ENCODE measurements at regions not wholly inside any gene's neighbourhood (a gene's known extent, or its start where the extent isn't known, plus 50 kb on each side); places are given as distances from the start of the nearest gene placed in this dataset.

DNA sequence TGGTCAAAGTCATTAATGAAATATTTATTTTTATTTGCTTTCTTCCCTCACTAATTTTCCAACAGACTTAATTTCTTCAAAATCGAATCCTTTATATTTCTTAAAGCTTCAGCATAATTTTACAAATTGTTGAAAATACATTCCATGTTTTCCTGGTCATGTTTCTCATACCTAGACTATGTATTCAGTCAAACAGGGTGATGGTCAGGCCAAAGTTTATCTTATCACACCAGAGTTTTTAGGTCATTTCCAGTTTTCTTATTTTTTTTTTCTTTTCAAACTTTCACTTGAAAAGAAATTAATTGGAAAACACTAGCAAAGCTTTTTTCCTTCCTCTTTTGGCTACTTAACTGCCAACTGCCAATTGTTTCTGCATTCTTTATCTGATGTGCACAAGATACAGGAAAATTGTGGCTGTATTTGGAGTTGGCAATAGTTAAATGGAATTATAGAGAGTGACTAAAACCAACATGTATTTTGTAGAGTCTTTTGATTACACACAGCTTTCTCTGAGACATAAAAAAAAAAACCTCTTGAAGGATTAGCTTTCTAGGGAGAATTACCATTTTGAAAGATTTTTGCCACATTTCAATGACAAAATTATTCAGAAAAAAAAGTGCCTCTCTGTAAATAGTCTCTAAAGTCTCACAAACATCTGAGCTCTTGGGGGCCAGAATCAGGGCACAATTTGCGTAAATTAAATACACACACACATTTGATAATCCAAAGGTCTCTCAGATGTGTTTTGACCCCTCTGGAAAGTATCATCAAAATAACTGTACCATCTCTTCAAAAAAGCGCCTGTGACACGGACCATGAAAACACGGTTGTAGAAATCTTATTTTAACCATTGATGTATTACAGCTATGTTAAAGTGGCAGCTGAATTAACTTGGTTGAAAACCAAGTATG, 603.2 kb upstream of the KCNMB2 start:
- DNase-seq (ENCODE audit: low read depth in 2 of 2), result no peak

DNA sequence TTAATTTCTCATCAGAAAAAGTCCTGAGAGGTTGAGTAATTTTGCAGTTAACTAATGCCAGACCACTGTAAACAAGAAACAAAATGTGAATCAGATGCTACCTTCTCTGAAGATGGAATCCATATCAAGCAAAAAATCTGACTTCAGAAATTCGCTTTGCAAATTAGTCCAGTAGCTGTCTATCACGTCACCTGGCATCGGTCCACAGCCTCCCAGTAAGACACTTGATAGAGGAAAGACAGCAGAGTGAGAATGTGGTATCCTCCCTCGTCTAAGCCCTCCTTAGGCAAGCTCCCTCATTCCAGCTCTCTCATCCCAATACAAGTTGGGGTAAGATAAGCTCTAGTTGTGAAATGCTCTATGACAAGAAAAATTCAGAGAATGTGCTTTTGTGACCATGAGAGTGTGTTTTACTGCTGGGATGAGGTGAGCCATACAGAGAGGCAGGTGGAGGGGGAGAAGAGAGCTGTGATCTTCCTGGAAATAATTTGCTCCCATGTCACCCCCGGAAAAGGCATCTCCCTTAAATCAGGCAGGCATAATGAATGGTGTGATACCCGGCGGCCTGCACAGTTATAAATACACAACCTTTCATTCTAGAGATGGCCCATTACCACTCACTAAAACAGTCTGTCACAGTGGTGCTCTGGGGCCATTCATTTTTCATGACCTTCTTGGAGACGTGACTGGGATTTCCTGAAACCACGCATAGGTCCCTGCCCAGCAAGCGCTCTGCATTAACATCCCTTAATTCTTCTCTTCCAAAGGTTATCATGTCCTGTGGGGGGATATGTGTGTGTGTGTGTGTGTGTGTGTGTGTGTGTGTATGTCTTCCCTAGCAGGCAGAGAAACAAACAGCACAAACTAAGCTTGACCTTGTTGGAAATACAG, 602.0 kb upstream of the KCNMB2 start:
- DNase-seq (ENCODE audit: low read depth in 2 of 2), result peak; percentile 94 to 95

DNA sequence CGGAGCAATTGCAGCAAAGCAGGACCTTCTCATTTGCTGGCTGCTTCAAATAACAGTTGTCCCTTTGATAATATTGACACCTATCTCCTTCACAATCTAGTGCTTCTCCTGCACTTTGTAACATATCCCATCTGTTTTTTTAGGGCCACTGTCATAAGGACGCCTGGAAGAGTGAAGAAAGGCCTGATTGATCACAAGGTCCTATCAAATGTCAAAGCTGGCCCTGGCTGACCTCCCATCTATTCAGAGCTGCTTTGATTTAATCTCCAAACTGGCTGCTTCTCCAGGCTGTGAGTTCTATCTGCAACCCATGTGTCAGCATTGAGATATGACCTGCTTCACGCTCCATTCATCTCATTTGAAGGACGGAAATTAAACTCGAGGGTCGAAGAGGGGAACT, 601.2 kb upstream of the KCNMB2 start:
- DNase-seq (ENCODE audit: low read depth in 2 of 2), result no peak

GRCh38 chr3:177936721-177937120, 599.5 kb upstream of the KCNMB2 start:
- DNase-seq (ENCODE audit: low read depth in 2 of 2), result no peak

GRCh38 chr3:177942911-177943310, 593.3 kb upstream of the KCNMB2 start:
- DNase-seq (ENCODE audit: low read depth in 2 of 2), result no peak

DNA sequence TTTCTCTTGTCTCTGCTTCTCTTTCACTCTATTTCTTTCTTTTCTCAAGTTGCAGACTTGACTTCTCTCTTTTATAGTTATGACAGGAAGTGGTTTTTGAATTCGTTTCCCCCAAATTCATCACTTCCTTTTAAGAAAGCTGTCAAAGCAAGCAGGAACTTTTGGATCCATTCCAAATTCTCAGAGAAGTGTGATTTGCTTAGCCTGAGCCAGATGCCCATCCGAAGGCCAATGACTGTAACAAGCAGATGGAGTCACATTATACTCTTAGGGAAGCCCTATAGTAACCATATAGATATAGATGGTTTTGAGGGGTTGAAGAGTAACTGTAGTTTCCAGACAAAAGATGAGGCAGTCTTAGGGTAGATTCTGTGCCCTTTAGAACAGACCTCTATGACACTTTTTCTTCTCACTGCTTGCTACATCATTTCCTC, 592.0 kb upstream of the KCNMB2 start:
- DNase-seq (ENCODE audit: low read depth in 2 of 2), result no peak

- no peak for DNase-seq (ENCODE audit: low read depth in 2 of 2)
Measured at GRCh38 chr3:177946048-177946447, 590.2 kb upstream of the KCNMB2 start.

- no peak for DNase-seq (ENCODE audit: low read depth in 2 of 2)
Measured at GRCh38 chr3:177946497-177946896, 589.7 kb upstream of the KCNMB2 start.

GRCh38 chr3:177946936-177947335, 589.3 kb upstream of the KCNMB2 start:
- peak; percentile 30 to 34 for DNase-seq (ENCODE audit: low read depth in 2 of 2)

GRCh38 chr3:177947901-177948300, 588.3 kb upstream of the KCNMB2 start:
- DNase-seq (ENCODE audit: low read depth in 2 of 2), result no peak

GRCh38 chr3:177948716-177949425, 587.4 kb upstream of the KCNMB2 start:
- DNase-seq (ENCODE audit: low read depth in 2 of 2), result no peak

GRCh38 chr3:177959188-177959587, 577.0 kb upstream of the KCNMB2 start:
- DNase-seq (ENCODE audit: low read depth in 2 of 2), result no peak

GRCh38 chr3:177960014-177960413, 576.2 kb upstream of the KCNMB2 start:
- DNase-seq (ENCODE audit: low read depth in 2 of 2), result no peak

- no peak for DNase-seq (ENCODE audit: low read depth in 2 of 2)
Measured at GRCh38 chr3:177960722-177961121, 575.5 kb upstream of the KCNMB2 start.

DNA sequence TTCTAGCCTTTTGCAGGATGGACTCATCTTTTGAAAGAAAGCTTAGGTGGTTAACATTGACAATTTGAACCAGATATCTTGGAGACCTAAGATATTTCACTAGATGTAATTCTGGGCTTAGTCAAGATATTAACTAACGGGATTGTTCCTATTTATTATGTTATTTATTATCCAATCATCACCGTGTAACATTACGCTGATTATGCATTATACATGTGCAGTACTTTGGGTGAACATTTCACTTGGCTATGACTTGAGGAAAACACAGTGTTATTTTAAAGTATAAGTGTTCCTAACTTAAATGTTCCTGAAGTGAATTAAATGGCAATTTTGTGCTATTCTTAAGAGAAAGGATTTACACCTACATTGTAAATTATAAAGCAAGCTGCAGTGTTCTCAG, 574.5 kb upstream of the KCNMB2 start:
- no peak for DNase-seq (ENCODE audit: low read depth in 2 of 2)

- no peak for DNase-seq (ENCODE audit: low read depth in 2 of 2)
Measured at GRCh38 chr3:177966493-177966892, 569.7 kb upstream of the KCNMB2 start.

DNA sequence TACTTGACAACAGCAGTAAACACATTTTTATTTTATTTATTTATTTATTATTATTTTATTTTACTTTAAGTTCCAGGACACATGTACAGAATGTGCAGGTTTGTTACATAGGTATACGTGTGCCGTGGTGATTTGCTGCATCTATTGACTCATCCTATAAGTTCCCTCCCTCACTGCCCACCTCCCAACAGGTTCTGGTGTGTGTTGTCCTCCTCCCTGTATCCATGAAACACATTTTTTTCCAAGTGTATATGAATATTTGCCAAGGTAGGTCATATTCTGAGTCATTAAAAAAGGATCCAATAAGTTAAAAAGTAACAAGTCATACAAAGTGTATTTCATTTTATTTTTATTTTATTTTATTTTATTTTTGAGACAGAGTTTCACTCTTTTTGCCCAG, 567.3 kb upstream of the KCNMB2 start:
- no peak for DNase-seq (ENCODE audit: low read depth in 2 of 2)

GRCh38 chr3:177973241-177973840, 562.9 kb upstream of the KCNMB2 start:
- no peak for DNase-seq (ENCODE audit: low read depth in 2 of 2)

- DNase-seq (ENCODE audit: low read depth in 2 of 2), result no peak
Measured at GRCh38 chr3:177976241-177976640, 560.0 kb upstream of the KCNMB2 start.

GRCh38 chr3:177976866-177977265, 559.4 kb upstream of the KCNMB2 start:
- no peak for DNase-seq (ENCODE audit: low read depth in 2 of 2)

GRCh38 chr3:177977381-177978158, 558.7 kb upstream of the KCNMB2 start:
- DNase-seq (ENCODE audit: low read depth in 2 of 2), result peak; percentile 90 to 91

All from fibroblast of skin of left quadriceps (primary cell).